ENCODE measurements at regions not wholly inside any gene's neighbourhood (a gene's known extent, or its start where the extent isn't known, plus 50 kb on each side); places are given as distances from the start of the nearest gene placed in this dataset.
"Not testable (repeated sequence)": the region's sequence is repeated elsewhere in the genome, so short reads cannot be mapped to it uniquely, and the experiment has no call there.

- no peak for DNase-seq (ENCODE audit: low read depth in 2 of 2)
These were observed 283.7 kb downstream of the BTBD3 start for GRCh38 chr20:12201289-12201991.

GRCh38 chr20:12203399-12203798 lies 285.7 kb downstream of the BTBD3 start:
- DNase-seq (ENCODE audit: low read depth in 2 of 2) = no peak

GRCh38 chr20:12203981-12204380 lies 286.3 kb downstream of the BTBD3 start:
- no peak for DNase-seq (ENCODE audit: low read depth in 2 of 2)

- DNase-seq (ENCODE audit: low read depth in 2 of 2) = no peak
These were observed 290.2 kb downstream of the BTBD3 start for GRCh38 chr20:12207875-12208274.

- no peak for DNase-seq (ENCODE audit: low read depth in 2 of 2)
These were observed 292.9 kb downstream of the BTBD3 start for GRCh38 chr20:12210591-12210990.

GRCh38 chr20:12211361-12211760 lies 293.7 kb downstream of the BTBD3 start:
- DNase-seq (ENCODE audit: low read depth in 2 of 2) = no peak

GRCh38 chr20:12217382-12217781 lies 299.7 kb downstream of the BTBD3 start:
- no peak for DNase-seq (ENCODE audit: low read depth in 2 of 2)

- no peak for DNase-seq (ENCODE audit: low read depth in 2 of 2)
These were observed 302.1 kb downstream of the BTBD3 start for GRCh38 chr20:12219798-12220197.

- DNase-seq (ENCODE audit: low read depth in 2 of 2) = no peak
These were observed 305.4 kb downstream of the BTBD3 start for GRCh38 chr20:12223057-12223456.

GRCh38 chr20:12225898-12226297 lies 308.2 kb downstream of the BTBD3 start:
- DNase-seq (ENCODE audit: low read depth in 2 of 2) = no peak

GRCh38 chr20:12229891-12230290 lies 312.2 kb downstream of the BTBD3 start:
- DNase-seq (ENCODE audit: low read depth in 2 of 2) = no peak

GRCh38 chr20:12237772-12238171 lies 320.1 kb downstream of the BTBD3 start:
- DNase-seq (ENCODE audit: low read depth in 2 of 2) = no peak

- DNase-seq (ENCODE audit: low read depth in 2 of 2) = no peak
These were observed 323.4 kb downstream of the BTBD3 start for GRCh38 chr20:12241065-12241464.

- DNase-seq (ENCODE audit: low read depth in 2 of 2) = no peak
These were observed 325.6 kb downstream of the BTBD3 start for GRCh38 chr20:12243327-12243726.

- no peak for DNase-seq (ENCODE audit: low read depth in 2 of 2)
These were observed 330.8 kb downstream of the BTBD3 start for GRCh38 chr20:12248481-12248880.

GRCh38 chr20:12250661-12251060 lies 333.0 kb downstream of the BTBD3 start:
- DNase-seq (ENCODE audit: low read depth in 2 of 2) = not testable (repeated sequence)

GRCh38 chr20:12252793-12253192 lies 335.1 kb downstream of the BTBD3 start:
- no peak for DNase-seq (ENCODE audit: low read depth in 2 of 2)

GRCh38 chr20:12255461-12255970 lies 337.8 kb downstream of the BTBD3 start:
- no peak for DNase-seq (ENCODE audit: low read depth in 2 of 2)

GRCh38 chr20:12256806-12257205 lies 339.1 kb downstream of the BTBD3 start:
- DNase-seq (ENCODE audit: low read depth in 2 of 2) = no peak

GRCh38 chr20:12262747-12263146 lies 345.1 kb downstream of the BTBD3 start:
- no peak for DNase-seq (ENCODE audit: low read depth in 2 of 2)

GRCh38 chr20:12264711-12265110 lies 347.0 kb downstream of the BTBD3 start:
- no peak for DNase-seq (ENCODE audit: low read depth in 2 of 2)

GRCh38 chr20:12265662-12266061 lies 348.0 kb downstream of the BTBD3 start:
- no peak for DNase-seq (ENCODE audit: low read depth in 2 of 2)

- no peak for DNase-seq (ENCODE audit: low read depth in 2 of 2)
These were observed 351.9 kb downstream of the BTBD3 start for GRCh38 chr20:12269579-12269978.

GRCh38 chr20:12270863-12271262 lies 353.2 kb downstream of the BTBD3 start:
- DNase-seq (ENCODE audit: low read depth in 2 of 2) = no peak

Measured in stimulated activated CD4-positive, alpha-beta T cell treated with anti-CD3 and anti-CD28 coated beads, Interleukin-12 subunit alpha, Interleukin-12 subunit beta, amount 100 ng/mL, for 24 hours (primary cell).